ENCODE measurements at regions not wholly inside any gene's neighbourhood (a gene's known extent, or its start where the extent isn't known, plus 50 kb on each side); places are given as distances from the start of the nearest gene placed in this dataset.
"Not testable (repeated sequence)": the region's sequence is repeated elsewhere in the genome, so short reads cannot be mapped to it uniquely, and the experiment has no call there.

DNA sequence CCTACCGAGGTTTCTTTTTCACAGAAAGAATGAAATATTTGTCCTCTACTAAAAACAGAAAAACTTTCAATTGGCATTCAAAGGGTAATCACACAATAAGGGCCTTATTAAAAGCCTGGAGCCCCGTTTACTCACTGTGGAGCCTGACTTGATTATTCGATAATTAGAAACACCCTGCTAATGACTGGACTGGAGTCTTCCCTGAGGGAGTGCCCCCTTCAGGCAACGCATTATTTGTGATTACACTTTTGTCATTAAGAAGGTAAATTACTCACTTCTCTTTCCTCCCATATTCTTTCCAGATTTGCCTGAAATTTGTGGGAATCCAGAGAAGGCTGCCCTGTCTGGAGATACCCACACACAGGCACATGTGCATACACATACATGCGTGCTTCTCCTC, 444.2 kb upstream of the NPVF start:
- Histone ChIP-seq H3K4me1 (ENCODE audit: control insufficient read depth, insufficient read depth, low read length) (peaks cover 13% of the 10 kb centered on the region), H3K27ac (ENCODE audit: low read depth, low read length) (no peak overlapping the region)

DNA sequence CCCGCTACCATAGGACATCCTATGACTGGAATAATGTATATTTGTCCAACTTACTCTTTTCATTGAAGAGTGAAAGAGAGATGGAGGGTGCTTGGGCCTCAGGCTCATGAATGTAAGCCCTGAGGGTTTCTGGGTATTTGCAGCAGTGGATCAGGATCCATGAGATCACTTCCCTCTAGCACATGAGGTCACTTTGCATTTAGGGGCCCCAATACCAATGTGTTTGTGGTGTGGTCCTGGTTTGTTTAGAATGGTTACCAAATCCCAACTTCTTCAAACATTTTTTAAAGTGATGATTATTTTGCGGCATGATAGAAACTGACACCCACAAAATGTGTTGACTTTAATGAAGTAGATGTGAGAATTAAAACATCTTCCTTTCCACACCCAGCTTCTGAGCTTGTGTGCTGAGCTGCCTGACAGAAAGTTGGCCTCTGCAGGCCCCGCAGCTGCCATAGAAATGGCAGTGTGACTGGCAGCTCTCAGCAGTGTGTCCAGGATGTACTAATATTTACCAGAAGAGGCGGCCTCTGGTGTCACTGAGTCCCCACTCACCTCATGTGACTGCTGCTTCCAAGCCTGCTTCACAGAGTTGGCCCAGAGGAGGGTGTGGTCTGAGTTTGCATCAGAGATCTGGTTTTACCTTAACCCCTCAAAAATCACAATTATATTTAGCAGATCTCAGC, 447.6 kb upstream of the NPVF start:
- H3K36me3 ChIP-seq (ENCODE audit: control insufficient read depth, insufficient read depth, low read length) = no peaks in the 10 kb centered on the region
- H3K9ac ChIP-seq (ENCODE audit: low read length) = no peak overlapping the region
- H3K4me1 ChIP-seq (ENCODE audit: control insufficient read depth, insufficient read depth, low read length) = peaks cover 2% of the 10 kb centered on the region
- no peak overlapping the region for H3K4me3 ChIP-seq (ENCODE audit: low read length)
- no peak overlapping the region for H3K27ac ChIP-seq (ENCODE audit: low read depth, low read length)
- no peaks in the 10 kb centered on the region for H3K27me3 ChIP-seq (ENCODE audit: control insufficient read depth, insufficient read depth, low read length)

More for the DNA sequence above, 444.2 kb upstream of the NPVF start:
- H3K9ac ChIP-seq (ENCODE audit: low read length) = no peak overlapping the region
- no peaks in the 10 kb centered on the region for H3K27me3 ChIP-seq (ENCODE audit: control insufficient read depth, insufficient read depth, low read length)
- no peak overlapping the region for H3K4me3 ChIP-seq (ENCODE audit: low read length)
- H3K36me3 ChIP-seq (ENCODE audit: control insufficient read depth, insufficient read depth, low read length) = no peaks in the 10 kb centered on the region

DNA sequence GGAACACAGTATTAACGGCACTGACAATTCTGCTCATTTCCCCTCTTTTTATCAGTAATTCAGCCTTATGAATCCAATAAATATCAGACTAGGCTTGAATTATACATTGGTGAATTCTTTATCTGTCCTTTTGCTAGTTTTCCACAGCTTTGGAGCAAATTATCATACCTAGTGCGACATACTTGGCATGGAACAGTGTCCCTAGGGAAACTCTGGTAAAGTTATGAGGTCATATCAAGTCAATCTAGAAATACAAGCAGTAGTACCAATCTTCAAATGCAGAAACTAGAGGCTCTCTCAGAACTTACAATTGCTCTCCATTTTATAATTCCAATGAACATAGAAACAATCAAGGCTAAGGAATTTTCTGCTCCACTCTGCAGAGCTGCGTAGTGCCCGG, 449.3 kb upstream of the NPVF start:
- Histone ChIP-seq H3K9ac (ENCODE audit: low read length) (no peak overlapping the region), H3K27me3 (ENCODE audit: control insufficient read depth, insufficient read depth, low read length) (no peaks in the 10 kb centered on the region), H3K27ac (ENCODE audit: low read depth, low read length) (no peak overlapping the region), H3K4me3 (ENCODE audit: low read length) (no peak overlapping the region), H3K4me1 (ENCODE audit: control insufficient read depth, insufficient read depth, low read length) (peaks cover 2% of the 10 kb centered on the region), H3K36me3 (ENCODE audit: control insufficient read depth, insufficient read depth, low read length) (no peaks in the 10 kb centered on the region)

DNA sequence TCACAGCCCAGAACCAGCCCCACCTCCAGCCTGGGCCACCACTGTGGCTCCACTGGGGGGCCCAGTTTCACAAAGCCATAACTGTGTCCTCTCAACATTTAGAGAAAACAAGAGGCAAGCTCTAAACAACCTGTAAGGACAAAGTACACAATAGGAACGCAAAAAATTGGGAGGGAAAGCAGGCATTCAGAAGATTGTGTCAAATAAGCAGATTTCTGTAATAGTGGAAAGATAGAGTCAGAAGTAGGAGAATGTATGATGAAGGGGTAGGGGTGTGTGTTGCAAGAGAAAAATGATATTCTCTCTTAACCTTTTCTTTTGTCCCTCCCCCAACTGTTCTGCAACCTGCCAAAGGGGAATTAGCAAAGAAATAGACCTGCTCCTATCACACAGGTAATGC, 449.9 kb upstream of the NPVF start:
- H3K36me3 ChIP-seq (ENCODE audit: control insufficient read depth, insufficient read depth, low read length) = no peaks in the 10 kb centered on the region
- peaks cover 2% of the 10 kb centered on the region for H3K4me1 ChIP-seq (ENCODE audit: control insufficient read depth, insufficient read depth, low read length)
- no peak overlapping the region for H3K9ac ChIP-seq (ENCODE audit: low read length)
- no peaks in the 10 kb centered on the region for H3K27me3 ChIP-seq (ENCODE audit: control insufficient read depth, insufficient read depth, low read length)
- H3K27ac ChIP-seq (ENCODE audit: low read depth, low read length) = no peak overlapping the region
- no peak overlapping the region for H3K4me3 ChIP-seq (ENCODE audit: low read length)

DNA sequence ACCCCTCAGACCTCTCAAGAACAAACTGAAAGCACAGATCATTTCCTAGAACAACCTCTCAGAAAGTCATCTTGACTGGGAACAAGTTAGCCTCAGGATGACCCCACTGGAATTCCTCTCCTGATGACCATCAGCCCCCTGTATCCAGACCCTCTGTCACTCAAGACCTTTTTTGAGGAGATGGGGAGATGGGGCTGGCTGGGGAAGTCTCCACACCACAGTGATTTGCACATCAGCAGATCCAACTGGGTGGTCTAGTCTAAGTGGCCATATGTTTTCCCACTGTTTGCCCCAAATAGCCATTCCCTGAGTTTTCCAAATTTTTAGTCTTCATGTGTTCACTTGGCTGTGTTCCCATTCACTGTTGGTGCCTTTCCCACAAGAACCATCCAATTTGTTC, 452.4 kb upstream of the NPVF start:
- H3K36me3 ChIP-seq (ENCODE audit: control insufficient read depth, insufficient read depth, low read length) = no peaks in the 10 kb centered on the region
- H3K9ac ChIP-seq (ENCODE audit: low read length) = no peak overlapping the region
- no peak overlapping the region for H3K4me3 ChIP-seq (ENCODE audit: low read length)
- H3K27ac ChIP-seq (ENCODE audit: low read depth, low read length) = no peak overlapping the region
- peaks cover 2% of the 10 kb centered on the region for H3K4me1 ChIP-seq (ENCODE audit: control insufficient read depth, insufficient read depth, low read length)
- H3K27me3 ChIP-seq (ENCODE audit: control insufficient read depth, insufficient read depth, low read length) = no peaks in the 10 kb centered on the region

DNA sequence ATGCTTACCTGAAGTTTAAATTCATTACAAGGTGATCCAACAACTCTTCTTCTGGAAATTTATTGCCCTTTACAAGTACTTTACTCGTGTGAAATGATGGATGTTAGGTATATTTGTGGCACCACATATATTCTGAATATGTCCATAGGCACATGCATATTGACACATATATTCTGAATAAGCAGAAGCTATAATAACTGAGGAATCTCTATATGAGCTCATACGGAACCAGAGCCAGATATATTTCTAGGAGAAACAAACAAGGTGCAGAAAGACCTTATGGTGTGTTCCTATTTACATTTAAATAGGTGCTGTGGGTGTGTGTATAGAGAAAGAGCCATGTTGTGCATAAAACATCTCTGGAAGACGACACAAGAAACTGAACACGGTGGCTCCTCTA, 456.1 kb upstream of the NPVF start:
- H3K27ac ChIP-seq (ENCODE audit: low read depth, low read length) = no peak overlapping the region
- H3K4me3 ChIP-seq (ENCODE audit: low read length) = no peak overlapping the region
- H3K4me1 ChIP-seq (ENCODE audit: control insufficient read depth, insufficient read depth, low read length) = no peaks in the 10 kb centered on the region
- H3K36me3 ChIP-seq (ENCODE audit: control insufficient read depth, insufficient read depth, low read length) = no peaks in the 10 kb centered on the region
- H3K27me3 ChIP-seq (ENCODE audit: control insufficient read depth, insufficient read depth, low read length) = no peaks in the 10 kb centered on the region
- no peak overlapping the region for H3K9ac ChIP-seq (ENCODE audit: low read length)

DNA sequence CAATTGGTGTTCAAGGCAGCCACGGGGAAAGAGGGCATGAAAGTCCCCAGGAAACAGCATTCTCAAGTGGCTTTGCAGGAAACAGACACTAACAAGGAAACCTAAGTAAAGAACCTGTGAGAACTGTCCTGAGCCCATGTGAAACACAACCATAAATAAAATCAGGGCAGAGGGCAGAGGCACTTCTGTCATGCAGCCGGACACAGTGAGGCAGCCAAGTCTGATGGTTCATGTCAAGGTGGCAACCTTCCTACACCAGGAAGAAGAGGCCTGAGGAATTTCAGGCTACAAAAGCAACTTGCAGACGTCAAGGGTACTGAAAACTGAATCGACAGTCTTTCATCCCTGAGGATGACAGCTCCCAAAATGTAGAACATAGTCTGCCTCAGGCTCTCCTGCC, 458.2 kb upstream of the NPVF start:
- H3K27me3 ChIP-seq (ENCODE audit: control insufficient read depth, insufficient read depth, low read length) = no peaks in the 10 kb centered on the region
- no peak overlapping the region for H3K9ac ChIP-seq (ENCODE audit: low read length)
- H3K36me3 ChIP-seq (ENCODE audit: control insufficient read depth, insufficient read depth, low read length) = no peaks in the 10 kb centered on the region
- H3K4me3 ChIP-seq (ENCODE audit: low read length) = no peak overlapping the region
- H3K27ac ChIP-seq (ENCODE audit: low read depth, low read length) = no peak overlapping the region
- H3K4me1 ChIP-seq (ENCODE audit: control insufficient read depth, insufficient read depth, low read length) = no peaks in the 10 kb centered on the region

DNA sequence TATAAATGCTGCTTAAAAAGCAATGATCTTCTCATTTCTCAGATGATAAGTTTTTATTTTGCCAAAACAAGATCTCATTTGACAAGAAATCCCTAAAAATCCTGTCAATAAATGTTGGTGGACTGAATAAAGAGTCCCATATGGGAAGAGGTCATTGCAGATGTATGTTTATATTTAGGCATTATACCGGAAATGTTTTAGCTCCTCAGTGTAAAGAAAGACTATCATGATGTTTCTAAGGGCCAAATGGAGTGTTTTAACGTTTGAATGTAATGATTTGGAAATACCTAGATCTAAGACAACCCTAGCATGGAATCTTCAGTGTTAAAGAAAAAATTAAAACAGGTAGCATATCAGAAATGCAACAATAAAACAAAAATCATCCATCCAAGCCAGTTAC, 457.8 kb upstream of the NFE2L3 start:
- no peak overlapping the region for H3K27ac ChIP-seq (ENCODE audit: low read depth, low read length)
- no peak overlapping the region for H3K4me3 ChIP-seq (ENCODE audit: low read length)
- H3K9ac ChIP-seq (ENCODE audit: low read length) = no peak overlapping the region
- no peaks in the 10 kb centered on the region for H3K27me3 ChIP-seq (ENCODE audit: control insufficient read depth, insufficient read depth, low read length)
- H3K36me3 ChIP-seq (ENCODE audit: control insufficient read depth, insufficient read depth, low read length) = no peaks in the 10 kb centered on the region
- H3K4me1 ChIP-seq (ENCODE audit: control insufficient read depth, insufficient read depth, low read length) = no peaks in the 10 kb centered on the region

DNA sequence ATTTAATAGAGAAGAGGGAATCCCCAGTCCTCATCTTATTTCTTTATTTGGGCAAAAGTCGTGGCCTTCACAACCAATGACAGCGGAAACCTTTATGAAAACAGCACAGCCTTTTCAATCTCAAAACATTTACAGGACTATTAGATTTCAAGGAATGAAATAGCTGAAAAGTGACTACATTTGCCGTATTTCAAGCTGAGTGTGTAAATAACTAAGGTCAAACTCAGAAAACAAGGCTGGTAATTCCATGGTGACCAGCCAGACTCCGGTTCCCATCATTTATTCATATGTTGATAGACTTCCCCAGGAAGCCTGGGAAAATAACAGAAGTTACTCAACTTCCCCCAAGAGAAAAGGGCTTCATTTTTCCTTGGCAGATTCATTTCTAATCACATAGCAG, 457.3 kb upstream of the NFE2L3 start:
- Histone ChIP-seq H3K36me3 (ENCODE audit: control insufficient read depth, insufficient read depth, low read length) (no peaks in the 10 kb centered on the region), H3K4me3 (ENCODE audit: low read length) (no peak overlapping the region), H3K27me3 (ENCODE audit: control insufficient read depth, insufficient read depth, low read length) (no peaks in the 10 kb centered on the region), H3K27ac (ENCODE audit: low read depth, low read length) (no peak overlapping the region), H3K9ac (ENCODE audit: low read length) (no peak overlapping the region), H3K4me1 (ENCODE audit: control insufficient read depth, insufficient read depth, low read length) (no peaks in the 10 kb centered on the region)

DNA sequence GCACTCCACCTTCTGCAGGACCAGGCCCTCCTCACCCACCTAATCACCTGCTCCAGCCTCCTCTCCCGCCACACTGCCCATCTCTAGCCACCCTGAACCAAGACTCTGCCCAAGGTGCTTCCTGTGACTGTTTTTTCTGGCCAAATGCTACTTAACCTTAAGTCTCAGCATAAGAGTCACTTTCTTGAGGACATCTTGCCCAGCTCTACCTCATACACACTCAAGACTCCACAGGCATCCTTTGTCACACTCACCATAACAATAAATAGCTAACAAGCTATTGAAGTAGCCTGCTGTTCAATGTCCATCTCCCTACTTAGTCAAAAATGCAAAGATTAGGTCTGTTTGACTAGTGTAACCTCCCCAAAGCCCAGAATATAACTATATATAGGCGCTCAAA, 455.4 kb upstream of the NFE2L3 start:
- Histone ChIP-seq H3K36me3 (ENCODE audit: control insufficient read depth, insufficient read depth, low read length) (no peaks in the 10 kb centered on the region), H3K27me3 (ENCODE audit: control insufficient read depth, insufficient read depth, low read length) (no peaks in the 10 kb centered on the region), H3K9ac (ENCODE audit: low read length) (no peak overlapping the region), H3K27ac (ENCODE audit: low read depth, low read length) (no peak overlapping the region), H3K4me1 (ENCODE audit: control insufficient read depth, insufficient read depth, low read length) (no peaks in the 10 kb centered on the region), H3K4me3 (ENCODE audit: low read length) (no peak overlapping the region)

DNA sequence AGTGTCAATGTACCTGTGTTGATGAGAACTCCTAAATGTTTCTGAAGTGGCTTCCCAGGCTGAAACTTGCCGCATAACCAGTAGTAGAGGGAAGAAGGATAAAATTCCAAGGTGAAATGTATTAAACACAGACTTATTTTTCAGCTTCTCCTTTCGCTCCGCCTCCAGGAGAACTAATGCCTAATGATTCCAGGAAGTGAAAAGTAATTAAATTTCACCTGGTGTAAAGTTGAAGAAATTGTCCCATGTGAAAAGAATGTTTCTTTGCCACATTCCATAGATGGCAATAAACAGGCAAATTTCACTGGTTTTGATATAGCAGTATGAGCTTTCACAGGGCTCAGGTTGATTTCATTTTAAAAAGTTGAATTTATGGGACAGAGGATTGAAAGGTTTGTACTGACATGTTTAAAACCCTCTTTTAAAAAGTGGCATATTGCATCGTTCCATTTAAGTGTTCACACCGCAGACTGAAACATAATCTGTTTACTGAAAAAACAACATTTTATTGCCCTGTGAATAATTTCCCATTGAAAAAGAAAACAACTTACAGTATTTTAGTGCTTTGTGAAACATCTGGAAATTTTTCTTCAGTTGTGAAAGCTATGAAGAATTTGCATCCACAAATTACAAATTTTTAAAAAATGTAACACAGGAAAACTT, 453.4 kb upstream of the NFE2L3 start:
- Histone ChIP-seq H3K4me1 (ENCODE audit: control insufficient read depth, insufficient read depth, low read length) (no peaks in the 10 kb centered on the region), H3K27me3 (ENCODE audit: control insufficient read depth, insufficient read depth, low read length) (no peaks in the 10 kb centered on the region), H3K9ac (ENCODE audit: low read length) (no peak overlapping the region), H3K36me3 (ENCODE audit: control insufficient read depth, insufficient read depth, low read length) (no peaks in the 10 kb centered on the region), H3K4me3 (ENCODE audit: low read length) (no peak overlapping the region), H3K27ac (ENCODE audit: low read depth, low read length) (no peak overlapping the region)

DNA sequence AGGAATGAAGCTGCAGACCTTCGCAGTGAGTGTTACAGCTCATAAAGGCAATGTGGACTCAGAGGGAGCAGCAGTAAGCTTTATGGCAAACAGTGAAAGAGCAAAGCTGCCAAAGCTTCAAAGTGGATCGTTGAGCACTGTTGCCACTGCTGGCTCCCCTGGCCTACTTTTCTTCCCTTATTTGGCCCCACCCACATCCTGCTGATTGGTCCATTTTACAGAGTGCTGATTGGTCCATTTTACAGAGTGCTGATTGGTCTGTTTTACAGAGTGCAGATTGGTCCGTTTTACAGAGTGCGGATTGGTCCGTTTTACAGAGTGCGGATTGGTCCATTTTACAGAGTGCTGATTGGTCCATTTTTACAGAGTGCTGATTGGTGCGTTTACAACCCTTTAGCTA, 451.9 kb upstream of the NFE2L3 start:
- not testable (repeated sequence) for H3K36me3 ChIP-seq (ENCODE audit: control insufficient read depth, insufficient read depth, low read length); H3K4me1 ChIP-seq (ENCODE audit: control insufficient read depth, insufficient read depth, low read length); H3K9ac ChIP-seq (ENCODE audit: low read length); H3K27ac ChIP-seq (ENCODE audit: low read depth, low read length); H3K27me3 ChIP-seq (ENCODE audit: control insufficient read depth, insufficient read depth, low read length); H3K4me3 ChIP-seq (ENCODE audit: low read length)

DNA sequence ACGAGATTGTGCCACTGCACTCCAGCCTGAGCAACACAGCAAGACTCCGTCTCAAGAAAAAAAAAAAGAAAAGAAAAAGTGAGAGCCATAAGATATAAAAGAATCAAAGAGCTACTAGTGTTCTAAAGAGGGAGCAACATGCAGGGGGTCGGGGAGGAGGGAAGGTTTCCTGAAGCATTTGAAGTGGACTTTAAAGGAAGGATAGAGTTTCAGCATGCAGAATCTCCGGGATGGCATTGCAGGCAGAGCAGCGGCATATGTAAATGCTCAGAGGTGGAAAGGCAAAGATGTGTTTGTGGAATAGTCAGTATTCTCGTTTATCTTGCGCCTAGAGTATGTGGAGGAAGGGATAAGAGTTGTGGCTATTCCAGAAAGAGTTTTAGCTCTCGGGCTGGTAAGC, 447.6 kb upstream of the NFE2L3 start:
- Histone ChIP-seq H3K27ac (ENCODE audit: low read depth, low read length) (no peak overlapping the region), H3K36me3 (ENCODE audit: control insufficient read depth, insufficient read depth, low read length) (no peaks in the 10 kb centered on the region), H3K9ac (ENCODE audit: low read length) (no peak overlapping the region), H3K4me3 (ENCODE audit: low read length) (no peak overlapping the region), H3K4me1 (ENCODE audit: control insufficient read depth, insufficient read depth, low read length) (peaks cover 2% of the 10 kb centered on the region), H3K27me3 (ENCODE audit: control insufficient read depth, insufficient read depth, low read length) (no peaks in the 10 kb centered on the region)

Measured in rectal smooth muscle tissue (tissue), 1 donor.